Panc1 (cell line): ENCODE measurements at regions not wholly inside any gene's neighbourhood (a gene's known extent, or its start where the extent isn't known, plus 50 kb on each side); places are given as distances from the start of the nearest gene placed in this dataset.

Source experiments
- TCF7L2 ChIP-seq: IDR thresholded peaks from 2 replicates; pipeline ENCODE4 v1.6.1; 2011; ENCODE audit warnings: mild to moderate bottlenecking, low read depth, low read length, inconsistent platforms
- TF ChIP-seq, protein P1 (sequence below): fragments of 450-650 bp; IDR thresholded peaks from 2 replicates; pipeline ENCODE4 v1.5.1; 2017; ENCODE audit warnings: mild to moderate bottlenecking
- TF ChIP-seq, protein P2 (sequence below), 2 experiments: IDR thresholded peaks; 2 replicates each; pipeline ENCODE4 v1.6.1; 2011 to 2012; ENCODE audit warnings: low read depth in 2 of 2, control low read depth in 1 of 2, low read length in 1 of 2, mild to moderate bottlenecking in 1 of 2, moderate library complexity in 1 of 2; ENCODE audit not compliant: insufficient read depth in 1 of 2

DNA sequence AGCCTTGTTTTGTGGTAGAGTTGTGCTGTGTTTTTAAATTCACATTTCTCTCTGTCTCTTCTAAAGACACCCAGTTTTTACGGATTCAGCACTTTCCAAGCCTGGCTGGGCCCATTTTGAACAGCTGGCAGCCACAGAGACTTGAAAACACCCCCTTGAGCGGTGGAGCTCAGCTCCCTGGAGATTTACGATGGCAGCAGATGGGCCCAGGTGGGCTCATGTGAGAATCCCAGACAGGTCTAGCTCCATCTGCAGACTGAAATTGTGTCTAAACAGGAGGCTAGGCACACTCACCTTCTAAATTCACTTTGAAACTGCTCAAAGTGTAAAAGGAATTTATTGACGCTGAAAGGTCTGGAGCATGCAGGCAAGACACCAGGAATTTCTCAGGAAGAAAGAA, 232.0 kb upstream of the HES1 start:
- TF ChIP-seq, protein P1, sequence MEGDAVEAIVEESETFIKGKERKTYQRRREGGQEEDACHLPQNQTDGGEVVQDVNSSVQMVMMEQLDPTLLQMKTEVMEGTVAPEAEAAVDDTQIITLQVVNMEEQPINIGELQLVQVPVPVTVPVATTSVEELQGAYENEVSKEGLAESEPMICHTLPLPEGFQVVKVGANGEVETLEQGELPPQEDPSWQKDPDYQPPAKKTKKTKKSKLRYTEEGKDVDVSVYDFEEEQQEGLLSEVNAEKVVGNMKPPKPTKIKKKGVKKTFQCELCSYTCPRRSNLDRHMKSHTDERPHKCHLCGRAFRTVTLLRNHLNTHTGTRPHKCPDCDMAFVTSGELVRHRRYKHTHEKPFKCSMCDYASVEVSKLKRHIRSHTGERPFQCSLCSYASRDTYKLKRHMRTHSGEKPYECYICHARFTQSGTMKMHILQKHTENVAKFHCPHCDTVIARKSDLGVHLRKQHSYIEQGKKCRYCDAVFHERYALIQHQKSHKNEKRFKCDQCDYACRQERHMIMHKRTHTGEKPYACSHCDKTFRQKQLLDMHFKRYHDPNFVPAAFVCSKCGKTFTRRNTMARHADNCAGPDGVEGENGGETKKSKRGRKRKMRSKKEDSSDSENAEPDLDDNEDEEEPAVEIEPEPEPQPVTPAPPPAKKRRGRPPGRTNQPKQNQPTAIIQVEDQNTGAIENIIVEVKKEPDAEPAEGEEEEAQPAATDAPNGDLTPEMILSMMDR: no peak
- no peak for TF ChIP-seq TCF7L2
- TF ChIP-seq, protein P2, sequence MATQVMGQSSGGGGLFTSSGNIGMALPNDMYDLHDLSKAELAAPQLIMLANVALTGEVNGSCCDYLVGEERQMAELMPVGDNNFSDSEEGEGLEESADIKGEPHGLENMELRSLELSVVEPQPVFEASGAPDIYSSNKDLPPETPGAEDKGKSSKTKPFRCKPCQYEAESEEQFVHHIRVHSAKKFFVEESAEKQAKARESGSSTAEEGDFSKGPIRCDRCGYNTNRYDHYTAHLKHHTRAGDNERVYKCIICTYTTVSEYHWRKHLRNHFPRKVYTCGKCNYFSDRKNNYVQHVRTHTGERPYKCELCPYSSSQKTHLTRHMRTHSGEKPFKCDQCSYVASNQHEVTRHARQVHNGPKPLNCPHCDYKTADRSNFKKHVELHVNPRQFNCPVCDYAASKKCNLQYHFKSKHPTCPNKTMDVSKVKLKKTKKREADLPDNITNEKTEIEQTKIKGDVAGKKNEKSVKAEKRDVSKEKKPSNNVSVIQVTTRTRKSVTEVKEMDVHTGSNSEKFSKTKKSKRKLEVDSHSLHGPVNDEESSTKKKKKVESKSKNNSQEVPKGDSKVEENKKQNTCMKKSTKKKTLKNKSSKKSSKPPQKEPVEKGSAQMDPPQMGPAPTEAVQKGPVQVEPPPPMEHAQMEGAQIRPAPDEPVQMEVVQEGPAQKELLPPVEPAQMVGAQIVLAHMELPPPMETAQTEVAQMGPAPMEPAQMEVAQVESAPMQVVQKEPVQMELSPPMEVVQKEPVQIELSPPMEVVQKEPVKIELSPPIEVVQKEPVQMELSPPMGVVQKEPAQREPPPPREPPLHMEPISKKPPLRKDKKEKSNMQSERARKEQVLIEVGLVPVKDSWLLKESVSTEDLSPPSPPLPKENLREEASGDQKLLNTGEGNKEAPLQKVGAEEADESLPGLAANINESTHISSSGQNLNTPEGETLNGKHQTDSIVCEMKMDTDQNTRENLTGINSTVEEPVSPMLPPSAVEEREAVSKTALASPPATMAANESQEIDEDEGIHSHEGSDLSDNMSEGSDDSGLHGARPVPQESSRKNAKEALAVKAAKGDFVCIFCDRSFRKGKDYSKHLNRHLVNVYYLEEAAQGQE (IDR thresholded peaks at IDR 0.05; ENCODE audit: insufficient read depth in 1 of 2, low read depth in 2 of 2, low read length in 1 of 2): no peak
